HG02885 (cell line): ENCODE measurements at regions not wholly inside any gene's neighbourhood (a gene's known extent, or its start where the extent isn't known, plus 50 kb on each side); places are given as distances from the start of the nearest gene placed in this dataset.
A peak's percentile ranks its signal among the peaks of the same experiment; 100 is the strongest.

Experiments used
- ATAC-seq: cut with Tn5 transposase; IDR thresholded peaks from one replicate; pipeline ENCODE4 v1.9.1; 2021; ENCODE audit warnings: mild to moderate bottlenecking; ENCODE audit not compliant: unreplicated experiment, poor library complexity

DNA sequence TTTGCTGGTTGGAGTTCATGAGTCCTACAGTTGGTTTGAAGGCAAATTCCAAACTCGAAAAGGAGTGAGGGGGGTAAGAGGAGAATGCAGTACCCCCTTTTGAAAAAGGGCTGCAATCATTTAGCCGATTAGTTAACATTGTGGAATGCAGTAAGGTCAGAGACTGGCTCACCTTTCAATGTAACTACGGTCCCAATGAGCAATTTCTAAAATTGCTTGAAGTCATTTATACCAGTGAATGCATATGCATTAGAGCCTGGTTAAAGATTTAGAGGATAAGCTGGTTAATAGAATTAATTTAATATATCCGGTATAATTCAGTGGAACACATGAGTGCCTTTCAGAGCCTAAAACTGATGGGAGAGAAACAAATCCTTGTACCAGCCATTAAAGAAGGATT, 172.6 kb upstream of the PAPPA start:
- no peak for ATAC-seq

DNA sequence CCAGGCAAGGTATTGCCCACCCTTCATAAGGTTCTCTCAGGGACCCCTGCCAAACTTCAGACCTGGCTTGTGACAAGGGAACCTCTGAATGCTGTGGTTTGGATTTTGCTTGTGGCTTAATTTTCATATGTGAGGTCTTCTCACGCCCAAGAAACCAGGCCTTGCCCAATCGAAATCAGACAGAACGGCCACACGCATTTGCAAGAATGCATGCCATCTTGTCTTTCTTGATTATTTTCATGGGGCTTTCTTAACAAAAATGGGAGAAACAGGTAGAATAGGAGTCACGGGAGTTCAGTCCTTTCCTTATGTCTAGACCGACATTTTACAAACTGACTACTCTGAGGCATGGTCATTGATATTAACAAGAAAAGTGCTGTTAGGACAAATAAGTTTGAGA, 170.2 kb upstream of the PAPPA start:
- ATAC-seq = no peak

DNA sequence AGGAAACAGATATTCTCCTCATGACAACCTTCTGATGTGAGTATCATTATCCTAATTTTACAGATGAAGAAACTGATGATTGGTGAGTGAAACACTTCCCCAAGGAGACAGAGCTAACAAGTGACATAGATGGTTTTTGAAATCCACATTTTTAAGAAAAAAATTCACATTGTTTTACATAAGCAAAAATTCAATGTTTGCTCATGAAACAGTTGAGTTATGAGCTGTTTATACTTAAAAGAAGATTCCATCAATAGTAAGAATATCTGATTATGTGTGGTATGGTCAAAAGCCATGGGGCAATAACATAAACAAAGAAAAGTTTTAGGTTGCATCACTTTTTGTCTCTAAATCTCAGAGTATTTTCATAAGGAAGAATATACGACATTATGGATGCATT, 167.9 kb upstream of the PAPPA start:
- no peak for ATAC-seq

DNA sequence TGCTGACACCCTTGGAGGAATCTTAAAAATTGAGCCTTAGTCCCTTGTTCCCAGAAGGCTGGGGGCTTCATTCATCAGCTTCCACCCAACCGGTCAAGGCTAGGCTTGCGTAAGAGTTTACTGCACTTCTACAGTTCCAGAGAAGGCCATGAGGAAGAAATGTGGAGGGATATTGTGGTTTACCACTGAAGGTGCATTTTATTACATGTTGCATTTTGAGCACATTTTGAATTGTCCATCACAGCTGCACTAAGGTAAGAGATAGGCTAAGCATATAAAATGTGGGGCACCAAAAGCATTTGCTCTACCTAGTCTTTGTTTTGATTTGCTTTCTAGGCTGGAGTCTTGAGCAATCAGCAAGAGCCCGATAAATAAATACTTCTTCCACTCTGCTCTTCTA, 167.1 kb upstream of the PAPPA start:
- no peak for ATAC-seq

DNA sequence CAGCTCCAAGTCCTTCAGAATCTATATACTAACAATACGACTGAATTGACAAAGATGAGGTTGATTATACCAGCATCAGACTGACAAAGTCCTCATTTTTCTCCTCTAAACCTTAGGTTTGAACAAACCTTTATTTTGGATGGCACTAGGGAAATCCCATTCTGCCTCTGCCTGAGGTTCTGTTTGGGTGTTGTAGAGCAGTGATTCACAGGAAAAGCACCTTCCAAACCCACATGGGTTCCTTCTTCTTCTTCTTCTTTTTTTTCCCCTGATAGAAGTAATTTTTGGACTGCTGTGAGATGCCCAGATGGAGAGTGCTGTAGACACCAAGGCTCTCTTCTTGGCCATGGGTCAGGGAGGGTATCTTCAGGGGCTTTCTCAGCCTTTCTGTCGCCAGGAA, 164.9 kb upstream of the PAPPA start:
- no peak for ATAC-seq

DNA sequence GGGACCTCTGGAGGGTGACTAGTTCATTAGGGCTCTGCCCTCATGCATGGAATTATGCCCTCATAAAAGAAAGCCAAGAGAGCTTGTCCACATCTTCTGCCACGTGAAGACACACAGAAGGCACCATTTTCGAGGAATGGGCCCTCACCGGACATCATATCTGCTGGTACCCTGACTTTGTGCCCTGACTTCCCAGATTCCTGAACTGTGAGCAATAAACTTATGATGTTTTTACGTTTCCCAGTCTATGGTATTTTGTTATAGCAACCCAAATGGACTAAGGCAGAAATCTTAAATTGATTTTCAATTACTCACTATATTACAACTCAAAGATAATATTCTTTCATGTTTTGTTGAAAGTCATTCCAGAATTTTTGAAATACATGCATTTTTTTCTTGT, 163.8 kb upstream of the PAPPA start:
- no peak for ATAC-seq

DNA sequence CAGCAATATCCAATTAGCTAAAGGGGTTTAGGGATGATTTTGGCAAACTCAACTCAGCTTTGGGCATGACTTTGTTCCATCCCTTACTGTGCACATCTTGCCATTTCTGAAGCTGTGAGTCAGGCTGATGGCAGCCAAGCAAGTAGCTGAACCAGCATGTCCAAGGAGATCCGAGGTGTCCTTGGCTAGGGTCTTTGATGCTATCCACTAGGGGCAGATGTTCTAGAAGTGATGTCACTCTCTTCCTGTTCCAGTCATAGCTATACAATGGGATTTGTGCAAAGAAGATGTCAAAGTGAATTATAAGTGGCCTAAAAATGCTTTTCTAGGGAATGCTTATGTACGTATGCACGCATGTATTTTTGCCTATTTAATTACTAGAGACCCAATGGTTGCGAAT, 160.8 kb upstream of the PAPPA start:
- no peak for ATAC-seq

DNA sequence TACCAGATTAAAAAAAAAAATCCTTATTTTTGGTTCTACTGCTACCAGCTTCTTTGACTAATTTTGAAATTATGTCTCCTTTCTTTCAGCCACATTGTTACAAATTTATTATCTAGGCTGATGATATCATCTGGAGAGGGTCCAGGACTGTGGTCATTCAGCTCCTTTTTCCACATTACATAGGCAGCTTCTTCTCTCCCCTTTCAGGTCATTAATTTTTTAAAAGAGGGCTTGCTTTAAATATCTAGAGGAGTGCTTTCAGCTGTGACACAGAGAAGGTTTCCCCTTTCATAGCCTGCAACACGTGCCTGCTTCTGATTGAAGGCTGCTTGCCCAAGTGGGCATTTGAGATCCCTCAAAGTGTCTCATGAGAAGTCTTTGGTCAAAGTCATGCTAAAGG, 155.7 kb upstream of the PAPPA start:
- no peak for ATAC-seq

DNA sequence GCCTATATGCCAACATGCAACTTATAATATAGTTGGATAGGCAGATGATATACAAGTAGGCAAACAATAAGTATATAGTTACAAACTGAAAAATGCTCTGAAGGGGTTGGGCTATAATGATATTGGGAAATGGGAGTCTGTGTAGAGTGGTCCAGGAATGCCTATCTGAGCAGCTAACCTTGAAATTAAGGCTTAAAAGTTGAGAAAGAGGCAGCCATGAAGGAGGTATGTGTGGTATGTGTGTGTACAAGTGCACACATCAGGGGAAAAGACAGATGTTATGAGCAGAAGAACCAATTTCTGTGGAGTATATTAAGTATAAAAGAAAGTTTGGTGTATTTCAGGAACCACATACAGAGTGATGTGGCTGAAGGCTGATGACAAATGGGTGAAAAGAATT, 154.9 kb upstream of the PAPPA start:
- ATAC-seq = no peak

DNA sequence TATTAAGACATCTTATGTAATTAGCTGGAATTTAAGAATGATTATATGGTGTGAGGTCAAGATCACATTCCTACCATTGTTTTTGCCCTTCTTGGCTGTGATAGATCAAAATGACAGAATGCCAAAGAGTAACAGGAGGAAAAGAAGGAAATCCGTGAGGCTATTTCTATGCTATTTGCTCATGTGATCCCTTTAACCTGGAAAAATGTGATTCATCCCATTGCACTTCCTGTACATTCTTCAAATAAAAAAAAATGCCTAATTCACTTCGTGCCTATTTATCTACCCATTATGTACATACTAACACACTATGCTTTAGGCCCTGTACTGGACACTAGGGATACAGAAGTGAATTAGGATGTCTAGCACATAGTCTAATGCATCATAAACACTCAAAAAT, 154.1 kb upstream of the PAPPA start:
- ATAC-seq = no peak

DNA sequence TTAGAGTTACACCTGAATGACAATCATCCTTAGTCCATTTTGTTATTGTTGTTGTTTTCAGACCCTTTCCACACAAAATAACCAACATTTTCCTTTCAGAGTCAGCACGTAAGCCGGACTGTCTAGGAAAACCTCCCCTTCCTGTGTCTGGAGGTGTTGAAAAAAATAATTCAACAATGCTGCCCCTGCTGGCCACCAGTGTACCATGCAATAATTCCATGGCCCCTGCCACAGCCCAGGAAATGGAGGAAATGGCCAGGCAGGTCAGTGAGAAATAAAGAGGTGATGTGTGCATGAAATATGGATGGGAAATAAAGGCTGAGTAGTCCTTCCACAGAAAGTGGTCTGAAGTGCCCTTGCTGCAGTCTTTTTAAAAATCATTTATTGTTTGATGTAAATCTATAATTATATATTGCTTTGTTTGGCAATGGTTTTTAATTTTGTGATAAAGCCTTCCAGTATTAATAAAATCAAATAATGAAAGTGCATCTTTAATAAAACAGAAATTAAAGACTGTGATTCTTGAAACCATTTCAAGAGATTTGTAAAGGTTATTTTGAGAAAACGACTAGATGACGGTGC, 152.8 kb upstream of the PAPPA start:
- ATAC-seq = peak; percentile 69

DNA sequence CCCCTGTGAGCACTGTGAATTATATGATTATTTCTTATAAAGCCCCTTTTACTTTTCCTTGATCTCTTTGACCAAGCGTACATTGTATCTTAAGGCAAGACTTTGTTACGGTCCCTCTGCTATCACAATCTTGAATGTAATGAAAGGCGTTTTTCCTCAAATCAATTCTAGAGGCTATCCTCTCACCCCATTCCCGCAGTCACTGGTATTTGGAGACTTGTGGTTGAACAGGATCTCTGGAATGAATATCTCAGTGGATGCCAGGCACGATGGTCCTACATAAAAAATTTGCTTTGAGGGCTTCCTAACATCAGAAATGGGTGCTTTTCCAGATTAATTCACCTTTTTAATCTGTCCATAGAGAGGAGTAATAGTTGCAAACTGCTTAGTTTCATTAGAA, 151.4 kb upstream of the PAPPA start:
- ATAC-seq = no peak

DNA sequence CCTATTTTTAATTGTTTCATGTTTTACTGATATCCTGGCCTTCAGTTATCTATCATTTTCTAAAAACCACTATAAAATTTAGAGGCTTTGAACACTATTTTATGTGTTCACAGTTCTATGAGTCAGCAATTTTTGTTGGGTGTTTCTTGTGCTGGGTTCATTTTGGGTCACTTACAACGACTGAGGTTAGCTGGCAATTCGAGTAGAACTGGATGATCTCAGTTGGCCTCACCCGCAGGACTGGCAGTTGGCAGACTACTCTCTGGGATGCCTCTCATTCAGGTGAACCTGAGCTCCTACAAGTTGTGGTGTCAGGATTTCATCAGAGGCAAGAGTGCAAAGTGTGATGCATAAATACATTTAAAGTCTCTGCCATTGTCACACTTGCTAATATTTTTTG, 151.0 kb upstream of the PAPPA start:
- no peak for ATAC-seq

DNA sequence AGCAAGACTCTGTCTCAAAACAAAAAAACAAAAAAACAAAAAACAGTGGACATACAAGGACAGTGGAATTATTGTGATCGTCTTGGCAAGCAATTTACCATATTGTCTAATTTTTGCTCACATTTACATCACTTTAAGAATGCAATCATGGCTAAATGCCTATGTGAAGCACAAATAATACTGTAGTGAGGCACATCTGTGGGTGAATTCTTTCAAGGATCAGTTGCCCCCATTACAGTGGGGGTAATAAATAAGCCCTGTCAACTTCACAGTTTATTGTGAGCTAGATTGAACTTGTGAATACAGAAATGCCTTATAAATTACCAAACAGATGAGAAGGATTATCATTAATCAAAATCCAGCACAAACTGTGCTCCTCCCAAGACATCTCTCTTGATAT, 150.2 kb upstream of the PAPPA start:
- no peak for ATAC-seq

DNA sequence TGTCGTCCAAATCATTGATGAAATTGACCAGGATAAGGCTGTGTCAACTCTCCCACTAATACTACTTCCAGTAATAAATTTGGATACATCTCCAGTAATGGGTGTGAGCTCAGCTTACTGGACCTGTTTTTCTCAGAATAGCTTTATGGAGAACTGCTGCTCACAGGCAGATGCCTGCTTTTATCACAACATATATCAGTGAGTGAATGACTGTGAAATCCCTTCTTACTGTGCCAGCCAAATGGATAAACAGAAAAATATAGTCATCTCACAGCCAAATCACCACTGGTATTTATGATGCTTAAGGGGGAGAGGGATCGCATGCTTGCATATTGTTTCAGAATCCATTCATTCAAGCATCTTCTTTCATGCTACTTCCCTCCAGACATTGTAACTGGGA, 148.4 kb upstream of the PAPPA start:
- no peak for ATAC-seq

DNA sequence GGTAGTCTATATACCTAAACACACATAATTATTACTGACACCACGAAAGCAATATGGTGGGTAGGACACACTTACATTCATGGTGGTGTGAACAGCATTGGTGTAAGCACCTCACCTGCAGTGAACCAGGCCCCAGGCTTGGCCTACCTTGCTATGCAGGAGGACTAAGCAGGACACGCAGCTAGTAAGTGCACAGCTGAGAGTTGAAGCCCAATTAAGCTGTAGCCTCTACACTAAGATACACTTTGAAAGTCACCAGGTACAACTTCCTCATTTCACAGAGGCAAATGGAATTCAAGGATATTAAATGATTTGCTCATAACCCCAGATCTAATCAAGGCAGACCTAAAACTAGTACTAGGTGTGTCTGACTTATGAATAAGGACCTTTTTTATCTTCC, 145.8 kb upstream of the PAPPA start:
- no peak for ATAC-seq

DNA sequence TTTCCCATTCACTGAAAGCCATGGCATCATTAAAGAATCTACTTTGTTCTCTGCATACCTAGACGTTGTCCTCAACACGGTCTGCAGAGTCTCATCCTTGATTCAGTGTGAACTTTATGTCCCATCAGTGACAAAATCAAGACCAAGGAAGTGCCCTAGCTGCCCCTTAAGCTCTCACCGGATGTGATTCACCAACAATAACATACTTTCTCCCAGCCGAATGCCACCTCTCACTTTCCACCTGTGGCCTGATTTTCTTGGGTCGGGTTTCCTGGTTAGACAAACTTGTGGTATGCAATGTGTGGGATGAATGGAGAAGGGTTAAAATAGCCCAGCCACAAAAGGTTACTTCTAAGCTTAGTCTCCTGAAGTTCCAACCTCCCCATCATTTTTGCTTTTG, 145.3 kb upstream of the PAPPA start:
- no peak for ATAC-seq

DNA sequence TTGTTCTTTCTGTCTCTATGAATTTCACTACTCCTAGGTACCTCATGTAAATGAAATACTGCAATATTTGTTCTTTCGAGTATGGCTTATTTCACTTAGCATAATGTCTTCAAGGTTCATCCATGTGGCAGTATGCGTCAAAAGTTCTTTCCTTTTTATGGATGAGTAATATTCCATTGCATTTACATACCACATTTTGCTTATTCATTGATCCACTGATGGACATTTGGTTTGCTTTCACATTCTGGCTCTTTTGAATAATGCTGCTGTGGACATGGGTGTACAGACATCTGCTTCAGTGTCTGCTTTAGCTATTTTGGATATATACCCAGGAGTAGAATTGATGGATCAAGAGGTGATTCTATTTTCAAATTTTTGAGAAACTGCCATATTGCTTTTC, 144.2 kb upstream of the PAPPA start:
- no peak for ATAC-seq

DNA sequence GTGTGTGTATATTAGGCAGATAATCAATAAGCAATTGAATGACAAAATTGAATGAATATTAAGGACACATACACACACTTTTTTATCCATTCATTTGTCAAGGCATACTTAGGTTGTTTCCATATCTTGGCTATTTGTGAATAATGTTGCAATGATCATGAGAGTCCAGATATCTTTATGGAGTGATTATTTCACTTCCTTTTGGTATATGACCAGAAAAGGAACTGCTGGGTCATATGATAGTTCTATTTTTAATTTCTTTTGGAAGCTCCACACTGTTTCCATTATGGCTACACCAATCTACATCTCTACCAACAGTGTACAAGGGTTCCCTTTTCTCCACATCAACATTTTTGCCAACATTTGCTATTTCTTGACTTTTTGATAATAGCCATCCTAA, 137.7 kb upstream of the PAPPA start:
- ATAC-seq = no peak

DNA sequence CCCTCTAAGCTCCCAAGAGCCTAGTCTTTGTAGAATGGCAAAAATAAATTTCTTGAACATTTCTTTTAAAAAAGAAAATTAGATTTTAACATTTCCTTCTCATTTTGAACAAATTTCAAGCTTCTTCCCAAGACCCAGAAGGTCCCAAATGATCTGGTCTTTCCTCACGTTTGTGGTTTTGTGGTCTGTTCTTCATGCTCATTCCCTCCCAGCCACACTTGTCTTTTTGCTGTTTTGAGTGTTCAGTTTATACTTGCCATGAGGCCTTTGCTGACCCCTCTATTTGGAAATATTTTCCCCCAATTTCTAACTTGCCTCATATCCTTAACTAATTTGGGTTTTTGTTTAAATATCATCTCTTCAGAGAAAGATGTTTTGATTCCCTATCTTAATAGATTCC, 133.4 kb upstream of the PAPPA start:
- ATAC-seq = no peak

DNA sequence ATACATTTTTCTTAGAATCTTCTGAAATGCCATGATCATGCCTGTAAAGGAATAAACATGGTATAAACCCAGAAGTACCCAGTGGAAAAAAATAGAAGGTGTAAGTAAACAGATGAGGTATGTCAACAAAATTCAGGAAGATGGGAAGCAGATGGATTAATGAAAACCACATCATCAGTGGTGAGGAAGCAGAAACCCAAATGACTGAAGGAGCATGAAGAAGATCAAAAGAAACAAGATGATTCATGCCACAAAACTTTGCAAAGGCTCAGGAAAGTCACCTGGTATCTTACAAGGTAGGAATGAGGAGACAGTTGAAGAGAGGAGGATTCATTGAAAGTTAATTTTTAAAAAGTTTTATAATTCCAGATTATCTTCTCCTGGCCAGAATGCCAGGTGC, 132.8 kb upstream of the PAPPA start:
- ATAC-seq = no peak

DNA sequence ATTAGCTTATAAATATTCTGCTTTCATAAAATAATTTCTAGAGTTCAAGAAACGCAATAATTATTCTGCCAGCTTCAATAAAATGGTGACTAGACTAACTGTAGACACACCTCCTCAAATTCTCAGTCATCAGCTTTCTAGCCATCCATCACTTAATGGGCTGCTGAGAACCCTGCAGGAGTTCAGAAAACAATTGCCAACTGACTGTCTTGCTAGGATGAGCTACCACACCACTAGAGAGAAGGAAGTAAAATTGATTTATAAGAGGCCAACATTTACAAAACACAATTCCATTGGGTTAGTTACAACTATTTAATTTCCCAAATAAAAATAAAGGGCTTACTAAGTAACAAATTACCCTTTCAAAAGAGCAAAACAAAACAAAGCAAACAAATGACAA, 126.5 kb upstream of the PAPPA start:
- no peak for ATAC-seq

DNA sequence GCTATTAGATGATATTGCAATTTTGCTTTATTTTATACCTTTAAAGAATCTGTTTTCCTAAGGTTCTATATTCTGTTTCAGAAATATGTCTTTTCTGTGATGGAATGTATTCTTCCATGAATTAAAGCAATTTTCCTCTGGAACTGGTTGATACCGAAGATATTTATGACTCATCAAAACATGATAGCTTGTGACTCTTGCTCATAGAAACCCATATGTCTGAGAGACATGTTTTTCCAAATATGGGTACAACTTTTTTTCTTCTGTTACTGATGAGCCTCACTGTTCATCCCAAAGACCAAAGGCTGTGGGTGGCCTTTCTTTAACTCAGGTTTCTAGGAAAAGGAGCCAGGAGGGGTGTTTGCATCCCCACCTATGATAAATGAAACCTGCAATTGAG, 126.1 kb upstream of the PAPPA start:
- ATAC-seq = no peak
